H1 (cell line): ENCODE measurements at regions not wholly inside any gene's neighbourhood (a gene's known extent, or its start where the extent isn't known, plus 50 kb on each side); places are given as distances from the start of the nearest gene placed in this dataset.

Experiments used
- CTCF ChIA-PET: fragments of 300-600 bp; sonication (Branson Sonifier 250); formaldehyde crosslinking; loops from one replicate; lab custom pipeline; 2021; ENCODE audit not compliant: partially characterized antibody; lab: Charles Lee
- POLR2A ChIA-PET: fragments of 300-600 bp; sonication (Branson Sonifier 250); formaldehyde crosslinking; loops from one replicate; lab custom pipeline; 2021; ENCODE audit warnings: inconsistent platforms; ENCODE audit not compliant: partially characterized antibody; lab: Charles Lee
- DNase-seq, 2 experiments: peaks; one replicate each; pipeline versions ENCODE4 v3.0.0 to v3.0.0-alpha.2; 2010 to 2022; ENCODE audit warnings: low spot score in 2 of 2, low read depth in 1 of 2, mixed read lengths in 1 of 2
- FAIRE-seq: peaks from 2 replicates; lab custom pipeline; 2011; peaks lifted over from hg19 to GRCh38; lab: Jason Lieb, UNC
- H2AFZ ChIP-seq: 2 replicates; pipeline ENCODE4 v1.8.1; 2012; ENCODE audit warnings: low read length, inconsistent platforms
- H2AK5ac ChIP-seq: 2 replicates; pipeline ENCODE4 v1.6.1; 2013; ENCODE audit warnings: low read depth, low read length
- H2BK120ac ChIP-seq: replicated peaks from 2 replicates; pipeline ENCODE3; 2013; ENCODE audit warnings: low read depth, low read length, inconsistent platforms
- H2BK12ac ChIP-seq: 2 replicates; pipeline ENCODE4 v1.6.1; 2013; ENCODE audit warnings: low read depth, low read length
- H2BK15ac ChIP-seq: 2 replicates; pipeline ENCODE4 v1.6.1; 2013; ENCODE audit warnings: low read length
- H2BK20ac ChIP-seq: 2 replicates; pipeline ENCODE4 v1.6.1; 2013; ENCODE audit warnings: low read length
- H2BK5ac ChIP-seq: 2 replicates; pipeline ENCODE4 v1.6.1; 2013; ENCODE audit warnings: low read depth, low read length
- H3K14ac ChIP-seq: 2 replicates; pipeline ENCODE4 v1.6.1; 2013; ENCODE audit warnings: inconsistent platforms; ENCODE audit not compliant: insufficient read length
- H3K18ac ChIP-seq: 2 replicates; pipeline ENCODE4 v1.6.1; 2013; ENCODE audit warnings: low read length; ENCODE audit errors: extremely low read depth
- H3K23ac ChIP-seq: 2 replicates; pipeline ENCODE4 v1.6.1; 2013; ENCODE audit warnings: inconsistent platforms; ENCODE audit not compliant: insufficient read length
- H3K23me2 ChIP-seq: 2 replicates; pipeline ENCODE4 v1.6.1; 2013; ENCODE audit warnings: low read depth, low read length
- H3K27ac ChIP-seq: 2 replicates; pipeline ENCODE4 v1.6.1; 2011; ENCODE audit warnings: low read depth, low read length, inconsistent platforms
- H3K27me3 ChIP-seq, 4 experiments: replicated peaks in 1 of 4; 1 replicate in 1 of 4; 2 replicates in 3 of 4; pipeline versions ENCODE4 v1.6.1 to v1.8.1; 2011 to 2013; ENCODE audit warnings: low read length in 3 of 4, mild to moderate bottlenecking in 3 of 4, inconsistent platforms in 2 of 4, mixed read lengths in 2 of 4, moderate library complexity in 1 of 4; ENCODE audit not compliant: control insufficient read depth in 3 of 4, insufficient read depth in 3 of 4; ENCODE audit errors: extremely low read depth in 1 of 4
- H3K36me3 ChIP-seq, 4 experiments: 2 replicates each; pipeline versions ENCODE4 v1.6.1 to v1.8.1; 2011 to 2013; ENCODE audit warnings: mild to moderate bottlenecking in 4 of 4, low read length in 3 of 4, moderate library complexity in 2 of 4, control low read depth in 1 of 4, inconsistent platforms in 1 of 4; ENCODE audit not compliant: insufficient read depth in 4 of 4, control insufficient read depth in 2 of 4
- H3K4ac ChIP-seq: replicated peaks from 2 replicates; pipeline ENCODE3; 2013; ENCODE audit warnings: low read length, low read depth, mixed read lengths, inconsistent platforms; ENCODE audit not compliant: insufficient read length
- H3K4me1 ChIP-seq, 4 experiments: replicated peaks in 1 of 4; 1 replicate in 1 of 4; 2 replicates in 3 of 4; pipeline versions ENCODE4 v1.6.1 to v1.8.1; 2011 to 2013; ENCODE audit warnings: low read length in 3 of 4, inconsistent platforms in 2 of 4, mixed read lengths in 1 of 4; ENCODE audit not compliant: insufficient read depth in 4 of 4, control insufficient read depth in 3 of 4
- H3K4me2 ChIP-seq, 2 experiments: 2 replicates each; pipeline versions ENCODE4 v1.6.1 to v1.8.1; 2011 to 2013; ENCODE audit warnings: low read depth in 2 of 2, low read length in 2 of 2, control low read depth in 1 of 2, inconsistent platforms in 1 of 2, mild to moderate bottlenecking in 1 of 2; ENCODE audit not compliant: insufficient read depth in 1 of 2
- H3K4me3 ChIP-seq, 4 experiments: fragments of 200-600, 300-600 bp in 1 of 4; sonication (generic), shearing (Covaris generic), sonication (Bioruptor Twin) in 1 of 4; 2 replicates each; pipeline versions ENCODE4 v1.5.1 to v1.8.1; 2011 to 2016; ENCODE audit warnings: low read length in 4 of 4, low read depth in 3 of 4, control low read depth in 2 of 4, inconsistent platforms in 2 of 4, mild to moderate bottlenecking in 2 of 4, mixed read lengths in 1 of 4, moderate library complexity in 1 of 4; ENCODE audit not compliant: insufficient read depth in 2 of 4; ENCODE audit errors: extremely low read depth in 1 of 4
- H3K56ac ChIP-seq: replicated peaks from 2 replicates; pipeline ENCODE3; 2013; ENCODE audit warnings: low read depth, mild to moderate bottlenecking, mixed read lengths, low read length, inconsistent platforms; ENCODE audit not compliant: insufficient read length
- H3K79me1 ChIP-seq: 2 replicates; pipeline ENCODE4 v1.6.1; 2013; ENCODE audit warnings: low read depth, low read length, control low read depth
- H3K79me2 ChIP-seq, 2 experiments: 2 replicates each; pipeline versions ENCODE4 v1.6.1 to v1.8.1; 2012 to 2013; ENCODE audit warnings: low read length in 2 of 2, mild to moderate bottlenecking in 2 of 2, inconsistent platforms in 1 of 2; ENCODE audit not compliant: insufficient read depth in 2 of 2, control insufficient read depth in 1 of 2
- H3K9ac ChIP-seq, 4 experiments: replicated peaks in 1 of 4; 1 replicate in 1 of 4; 2 replicates in 3 of 4; pipeline versions ENCODE4 v1.6.1 to v1.8.1; 2011 to 2013; ENCODE audit warnings: low read depth in 3 of 4, low read length in 3 of 4, control low read depth in 2 of 4, mild to moderate bottlenecking in 2 of 4, moderate library complexity in 2 of 4, inconsistent platforms in 1 of 4; ENCODE audit errors: extremely low read depth in 1 of 4
- H3K9me3 ChIP-seq, 2 experiments: 2 replicates each; pipeline versions ENCODE4 v1.6.1 to v1.8.1; 2012 to 2013; ENCODE audit warnings: mild to moderate bottlenecking in 2 of 2, moderate library complexity in 2 of 2, control low read depth in 1 of 2, inconsistent platforms in 1 of 2, low read depth in 1 of 2, low read length in 1 of 2, mixed read lengths in 1 of 2; ENCODE audit not compliant: insufficient read depth in 2 of 2
- H4K20me1 ChIP-seq, 2 experiments: replicated peaks in 1 of 2; 2 replicates each; pipeline versions ENCODE3 to v1.8.1; 2011 to 2013; ENCODE audit warnings: inconsistent platforms in 2 of 2, low read length in 2 of 2, mild to moderate bottlenecking in 1 of 2; ENCODE audit not compliant: insufficient read depth in 2 of 2, control insufficient read depth in 1 of 2
- H4K5ac ChIP-seq: 2 replicates; pipeline ENCODE4 v1.6.1; 2013; ENCODE audit warnings: low read length, low read depth, mixed read lengths, inconsistent platforms; ENCODE audit not compliant: insufficient read length
- H4K8ac ChIP-seq: 2 replicates; pipeline ENCODE4 v1.8.0; 2013; ENCODE audit warnings: mild to moderate bottlenecking, moderate library complexity, low read length, inconsistent platforms; ENCODE audit not compliant: insufficient read depth; ENCODE audit errors: extremely low read depth
- H4K91ac ChIP-seq: replicated peaks from 2 replicates; pipeline ENCODE3; 2013; ENCODE audit warnings: low read length, mixed read lengths, inconsistent platforms; ENCODE audit not compliant: insufficient read length
- BRCA1 ChIP-seq: IDR thresholded peaks from 2 replicates; pipeline ENCODE4 v1.6.1; 2012; ENCODE audit warnings: low read depth, low read length, improper control_type of control experiment
- CBX5 ChIP-seq: fragments of 300-800, 300-1000 bp; sonication (generic); IDR thresholded peaks from 2 replicates; pipeline ENCODE4 v1.7.1; 2016; ENCODE audit warnings: antibody characterized with exemption, low read length, low read depth
- HDAC6 ChIP-seq: IDR thresholded peaks from one replicate; pipeline ENCODE4 v1.7.1; 2012; ENCODE audit warnings: low read depth, mild to moderate bottlenecking, inconsistent platforms, low read length, moderate library complexity
- WGBS, 2 experiments: shearing (Covaris generic) in 1 of 2; methylation state at CpG; one replicate each; pipeline versions ENCODE4 v1.1.6 to v1.1.7; 2013 to 2015; ENCODE audit warnings: low lambda C conversion rate in 2 of 2, mixed read lengths in 2 of 2, inconsistent platforms in 1 of 2, low coverage in 1 of 2, missing lambda C conversion rate in 1 of 2; ENCODE audit not compliant: insufficient replicate concordance in 2 of 2, insufficient coverage in 1 of 2, insufficient read length in 1 of 2; ENCODE audit errors: extremely low coverage in 1 of 2, missing lambda C conversion rate in 1 of 2; 5-methylcytosine and 5-hydroxymethylcytosine counted together

- no peak overlapping the region for H3K9ac ChIP-seq
- H2BK12ac ChIP-seq = no peak overlapping the region
- H3K4me3 ChIP-seq = no peak overlapping the region
- no peak overlapping the region for H4K8ac ChIP-seq
- no peak overlapping the region for H2AK5ac ChIP-seq
- H3K4ac ChIP-seq = no peak overlapping the region
- H2BK120ac ChIP-seq = no peak overlapping the region
- no peak overlapping the region for H2BK20ac ChIP-seq
- no peak overlapping the region for H3K4me2 ChIP-seq
- H4K20me1 ChIP-seq = no peaks in the 10 kb centered on the region
- no peak for DNase-seq
- no peak overlapping the region for H4K5ac ChIP-seq
- H3K18ac ChIP-seq = no peak overlapping the region
- no peaks in the 10 kb centered on the region for H3K4me1 ChIP-seq
- H2AFZ ChIP-seq = no peak overlapping the region
- no peak overlapping the region for H3K23ac ChIP-seq
- POLR2A ChIA-PET = no interaction called here
- no peak overlapping the region for H3K14ac ChIP-seq
- no peak for FAIRE-seq
- H3K36me3 ChIP-seq = no peaks in the 10 kb centered on the region
- no peak overlapping the region for H3K27ac ChIP-seq
- peaks cover 0 to 1% of the 10 kb centered on the region in 2 experiments; a peak in 1 of 4 replicates for H3K9me3 ChIP-seq
- H3K56ac ChIP-seq = no peak overlapping the region
- 98% methylated on average over 2 of the region's 2 CpGs; no CpG with 5 or more reads in 1 of the 2 experiments for WGBS, 2 experiments
- no peak overlapping the region for H2BK15ac ChIP-seq
- H3K23me2 ChIP-seq = no peaks in the 10 kb centered on the region
- CTCF ChIA-PET = no interaction called here
- no peaks in the 10 kb centered on the region for H3K79me1 ChIP-seq
- H3K79me2 ChIP-seq = no peaks in the 10 kb centered on the region
- H3K27me3 ChIP-seq = no peaks in the 10 kb centered on the region
- H4K91ac ChIP-seq = no peak overlapping the region
- H2BK5ac ChIP-seq = no peak overlapping the region
- no peak for TF ChIP-seq BRCA1
- TF ChIP-seq CBX5 = no peak
- no peak for TF ChIP-seq HDAC6
Measured at GRCh38 chr4:124491361-124492145, 221.0 kb downstream of the ANKRD50 start.
